KMS-11 (cell line): ENCODE measurements at regions not wholly inside any gene's neighbourhood (a gene's known extent, or its start where the extent isn't known, plus 50 kb on each side); places are given as distances from the start of the nearest gene placed in this dataset.

Experiments
- H2AFZ ChIP-seq: fragments of 200-600 bp; sonication (generic); 2 replicates; pipeline ENCODE4 v1.6.1; 2016; ENCODE audit warnings: antibody characterized with exemption, mixed run types, low read depth
- H3K27ac ChIP-seq: fragments of 200-600 bp; sonication (generic); 2 replicates; pipeline ENCODE4 v1.6.1; 2016; ENCODE audit warnings: mild to moderate bottlenecking, mixed run types
- H3K27me3 ChIP-seq: fragments of 200-600 bp; sonication (generic); 2 replicates; pipeline ENCODE4 v1.6.1; 2017; ENCODE audit warnings: mild to moderate bottlenecking, low read depth, mixed run types, moderate library complexity; ENCODE audit not compliant: insufficient read depth
- H3K36me3 ChIP-seq: fragments of 200-600 bp; sonication (generic); 2 replicates; pipeline ENCODE4 v1.6.1; 2017; ENCODE audit warnings: mild to moderate bottlenecking, mixed run types; ENCODE audit not compliant: insufficient read depth
- H3K4me1 ChIP-seq: fragments of 200-600 bp; sonication (generic); 2 replicates; pipeline ENCODE4 v1.6.1; 2016; ENCODE audit warnings: mild to moderate bottlenecking, low read depth, mixed run types; ENCODE audit not compliant: poor library complexity, severe bottlenecking
- H3K4me2 ChIP-seq: fragments of 200-600 bp; sonication (generic); 2 replicates; pipeline ENCODE4 v1.7.0; 2016; ENCODE audit warnings: mild to moderate bottlenecking, mixed run types
- H3K4me3 ChIP-seq: fragments of 200-600 bp; sonication (generic); IDR thresholded peaks from 2 replicates; pipeline ENCODE4 v1.6.1; 2017; ENCODE audit warnings: low read depth, low read length, mixed read lengths; ENCODE audit not compliant: insufficient read depth
- H3K79me2 ChIP-seq: fragments of 200-600 bp; sonication (generic); 2 replicates; pipeline ENCODE4 v1.6.1; 2016; ENCODE audit warnings: low read depth, mixed run types; ENCODE audit not compliant: insufficient read depth
- H3K9ac ChIP-seq: fragments of 200-600 bp; sonication (generic); 2 replicates; pipeline ENCODE4 v1.6.1; 2016; ENCODE audit warnings: mild to moderate bottlenecking, mixed run types
- H4K20me1 ChIP-seq: fragments of 200-600 bp; sonication (generic); 2 replicates; pipeline ENCODE4 v1.6.1; 2016; ENCODE audit warnings: mild to moderate bottlenecking, mixed run types; ENCODE audit not compliant: insufficient read depth
- CTCF ChIP-seq: fragments of 200-600 bp; sonication (generic); conservative IDR thresholded peaks from 2 replicates; pipeline ENCODE4 v1.6.1; 2017; ENCODE audit warnings: low read depth, mild to moderate bottlenecking, antibody characterized with exemption, low read length, moderate library complexity, mixed read lengths

GRCh38 chr2:52387937-52388590, 1356.1 kb upstream of the NRXN1 start:
- Histone ChIP-seq H3K27me3 (no peaks in the 10 kb centered on the region), H3K79me2 (no peaks in the 10 kb centered on the region), H2AFZ (no peak overlapping the region), H3K9ac (no peak overlapping the region), H3K27ac (no peak overlapping the region), H3K4me2 (no peak overlapping the region), H3K4me1 (no peaks in the 10 kb centered on the region), H3K36me3 (no peaks in the 10 kb centered on the region), H4K20me1 (no peaks in the 10 kb centered on the region), H3K4me3 (no peak overlapping the region)
- no peak for TF ChIP-seq CTCF

- Histone ChIP-seq H3K9ac (no peak overlapping the region), H3K4me2 (no peak overlapping the region), H3K36me3 (no peaks in the 10 kb centered on the region), H3K4me1 (no peaks in the 10 kb centered on the region), H3K4me3 (no peak overlapping the region), H2AFZ (no peak overlapping the region), H4K20me1 (no peaks in the 10 kb centered on the region), H3K27me3 (no peaks in the 10 kb centered on the region), H3K79me2 (no peaks in the 10 kb centered on the region), H3K27ac (no peak overlapping the region)
- no peak for TF ChIP-seq CTCF
These were observed 1354.6 kb upstream of the NRXN1 start for GRCh38 chr2:52386433-52387030.

- no peak overlapping the region for H3K27ac ChIP-seq
- no peak overlapping the region for H3K4me2 ChIP-seq
- H2AFZ ChIP-seq: no peak overlapping the region
- H3K4me3 ChIP-seq: no peak overlapping the region
- H3K27me3 ChIP-seq: no peaks in the 10 kb centered on the region
- H3K4me1 ChIP-seq: no peaks in the 10 kb centered on the region
- H3K36me3 ChIP-seq: no peaks in the 10 kb centered on the region
- TF ChIP-seq CTCF: no peak
- no peaks in the 10 kb centered on the region for H4K20me1 ChIP-seq
- H3K79me2 ChIP-seq: no peaks in the 10 kb centered on the region
- H3K9ac ChIP-seq: no peak overlapping the region
These were observed 1351.6 kb upstream of the NRXN1 start for GRCh38 chr2:52383541-52383940.

GRCh38 chr2:52369178-52369577, 1337.2 kb upstream of the NRXN1 start:
- no peaks in the 10 kb centered on the region for H3K4me1 ChIP-seq
- no peaks in the 10 kb centered on the region for H3K79me2 ChIP-seq
- TF ChIP-seq CTCF: no peak
- no peak overlapping the region for H2AFZ ChIP-seq
- H3K4me2 ChIP-seq: no peak overlapping the region
- no peaks in the 10 kb centered on the region for H3K27me3 ChIP-seq
- no peaks in the 10 kb centered on the region for H4K20me1 ChIP-seq
- no peak overlapping the region for H3K9ac ChIP-seq
- no peak overlapping the region for H3K4me3 ChIP-seq
- H3K36me3 ChIP-seq: no peaks in the 10 kb centered on the region
- H3K27ac ChIP-seq: no peak overlapping the region
